Keratinocyte (primary cell): ENCODE measurements at regions not wholly inside any gene's neighbourhood (a gene's known extent, or its start where the extent isn't known, plus 50 kb on each side); places are given as distances from the start of the nearest gene placed in this dataset.

Source experiments
- EZH2 ChIP-seq: IDR thresholded peaks from one replicate; pipeline ENCODE4 v1.6.1; 2012; ENCODE audit warnings: inconsistent platforms, mild to moderate bottlenecking, low read length, moderate library complexity
- TF ChIP-seq, protein P1 (sequence below), 3 experiments: IDR thresholded peaks in 1 of 3; conservative IDR thresholded peaks in 1 of 3; optimal IDR thresholded peaks in 1 of 3; 2 replicates in 2 of 3; 3 replicates in 1 of 3; pipeline versions ENCODE3 to v1.5.1; 2011; ENCODE audit warnings: low read length in 3 of 3, mild to moderate bottlenecking in 3 of 3, moderate library complexity in 2 of 3, control low read depth in 1 of 3, inconsistent platforms in 1 of 3; ENCODE audit not compliant: insufficient read depth in 2 of 3; ENCODE audit errors: extremely low read depth in 1 of 3

DNA sequence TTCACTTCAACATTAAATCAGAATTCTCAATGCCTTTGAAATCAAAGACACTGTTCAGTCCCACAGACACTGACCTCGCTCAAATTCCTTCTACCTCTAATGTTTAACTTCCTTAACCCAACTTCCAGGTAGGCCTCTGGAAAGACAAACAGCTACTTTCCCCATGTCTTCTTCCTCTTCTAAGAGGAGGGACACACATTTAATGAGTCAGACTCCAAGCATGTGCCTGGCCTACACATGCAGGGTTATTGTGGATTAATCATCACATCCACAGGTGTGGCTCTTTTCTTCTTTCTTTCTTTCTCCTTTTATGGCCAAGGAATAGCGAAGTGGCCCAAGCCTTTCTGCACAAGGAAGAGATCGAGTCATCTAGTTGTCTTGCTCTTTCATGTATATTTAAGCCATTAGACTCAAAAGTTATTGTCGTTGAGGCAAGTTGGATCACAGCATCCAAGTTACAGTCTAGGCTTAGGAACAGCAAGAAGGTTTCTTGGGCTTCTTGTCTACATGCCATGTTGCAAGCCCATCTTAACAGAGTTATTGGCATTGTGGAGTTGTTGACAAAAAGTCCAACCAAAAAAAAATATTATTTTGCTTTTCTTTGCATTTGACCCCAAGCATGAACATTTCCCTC lies 387.8 kb downstream of the IRS1 start:
- TF ChIP-seq EZH2 = no peak
- TF ChIP-seq, protein P1, sequence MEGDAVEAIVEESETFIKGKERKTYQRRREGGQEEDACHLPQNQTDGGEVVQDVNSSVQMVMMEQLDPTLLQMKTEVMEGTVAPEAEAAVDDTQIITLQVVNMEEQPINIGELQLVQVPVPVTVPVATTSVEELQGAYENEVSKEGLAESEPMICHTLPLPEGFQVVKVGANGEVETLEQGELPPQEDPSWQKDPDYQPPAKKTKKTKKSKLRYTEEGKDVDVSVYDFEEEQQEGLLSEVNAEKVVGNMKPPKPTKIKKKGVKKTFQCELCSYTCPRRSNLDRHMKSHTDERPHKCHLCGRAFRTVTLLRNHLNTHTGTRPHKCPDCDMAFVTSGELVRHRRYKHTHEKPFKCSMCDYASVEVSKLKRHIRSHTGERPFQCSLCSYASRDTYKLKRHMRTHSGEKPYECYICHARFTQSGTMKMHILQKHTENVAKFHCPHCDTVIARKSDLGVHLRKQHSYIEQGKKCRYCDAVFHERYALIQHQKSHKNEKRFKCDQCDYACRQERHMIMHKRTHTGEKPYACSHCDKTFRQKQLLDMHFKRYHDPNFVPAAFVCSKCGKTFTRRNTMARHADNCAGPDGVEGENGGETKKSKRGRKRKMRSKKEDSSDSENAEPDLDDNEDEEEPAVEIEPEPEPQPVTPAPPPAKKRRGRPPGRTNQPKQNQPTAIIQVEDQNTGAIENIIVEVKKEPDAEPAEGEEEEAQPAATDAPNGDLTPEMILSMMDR (optimal IDR thresholded peaks at IDR 0.05 in 1 of 3, IDR thresholded peaks at IDR 0.05 in 1 of 3, conservative IDR thresholded peaks at IDR 0.05 in 1 of 3; ENCODE audit: extremely low read depth in 1 of 3, insufficient read depth in 2 of 3, low read length in 3 of 3) = no peak
